Mesenchymal stem cell (in vitro differentiated cells and primary cell): ENCODE measurements at regions not wholly inside any gene's neighbourhood (a gene's known extent, or its start where the extent isn't known, plus 50 kb on each side); places are given as distances from the start of the nearest gene placed in this dataset.
"Not testable (repeated sequence)": the region's sequence is repeated elsewhere in the genome, so short reads cannot be mapped to it uniquely, and the experiment has no call there.

ENCODE experiments used
- DNase-seq: peaks from one replicate; pipeline ENCODE4 v3.0.0-alpha.2; 2013
- H2AFZ ChIP-seq: one replicate; pipeline ENCODE4 v1.6.1; 2013; ENCODE audit warnings: low read depth, mild to moderate bottlenecking, control low read depth, inconsistent platforms, low read length, moderate library complexity
- H2AK5ac ChIP-seq: 2 replicates; pipeline ENCODE4 v1.6.1; 2013; ENCODE audit warnings: low read length, moderate library complexity, mild to moderate bottlenecking, inconsistent platforms; ENCODE audit not compliant: severe bottlenecking
- H2BK120ac ChIP-seq: one replicate; pipeline ENCODE4 v1.6.1; 2013; ENCODE audit warnings: low read depth, mild to moderate bottlenecking, inconsistent platforms, low read length, moderate library complexity
- H2BK12ac ChIP-seq, 2 experiments: one replicate each; pipeline ENCODE4 v1.6.1; 2013; ENCODE audit warnings: inconsistent platforms in 2 of 2, low read length in 2 of 2, mild to moderate bottlenecking in 2 of 2, moderate library complexity in 2 of 2, control low read depth in 1 of 2
- H2BK15ac ChIP-seq: one replicate; pipeline ENCODE4 v1.6.1; 2013; ENCODE audit warnings: mild to moderate bottlenecking, low read depth, inconsistent platforms; ENCODE audit not compliant: poor library complexity, severe bottlenecking
- H2BK5ac ChIP-seq: 2 replicates; pipeline ENCODE4 v1.6.1; 2013; ENCODE audit warnings: low read depth, mild to moderate bottlenecking, low read length, control low read depth, inconsistent platforms; ENCODE audit not compliant: poor library complexity, severe bottlenecking
- H3K14ac ChIP-seq, 2 experiments: one replicate each; pipeline ENCODE4 v1.6.1; 2013; ENCODE audit warnings: inconsistent platforms in 2 of 2, low read length in 2 of 2, control low read depth in 1 of 2, mild to moderate bottlenecking in 1 of 2, moderate library complexity in 1 of 2
- H3K18ac ChIP-seq, 2 experiments: one replicate each; pipeline ENCODE4 v1.6.1; 2013; ENCODE audit warnings: inconsistent platforms in 2 of 2, low read length in 2 of 2, control low read depth in 1 of 2, low read depth in 1 of 2, mild to moderate bottlenecking in 1 of 2
- H3K23ac ChIP-seq, 2 experiments: one replicate each; pipeline ENCODE4 v1.6.1; 2013; ENCODE audit warnings: inconsistent platforms in 2 of 2, low read length in 2 of 2, mild to moderate bottlenecking in 2 of 2, moderate library complexity in 2 of 2, control low read depth in 1 of 2
- H3K27ac ChIP-seq: 2 replicates; pipeline ENCODE4 v1.5.1; 2013; ENCODE audit warnings: mild to moderate bottlenecking, moderate library complexity, low read length, control low read depth, inconsistent platforms; ENCODE audit not compliant: poor library complexity, severe bottlenecking
- H3K27me3 ChIP-seq, 2 experiments: 2 replicates each; pipeline versions ENCODE4 v1.6.1 to v1.7.0; 2013; ENCODE audit warnings: low read length in 2 of 2, mild to moderate bottlenecking in 2 of 2, moderate library complexity in 2 of 2, control low read depth in 1 of 2, inconsistent platforms in 1 of 2; ENCODE audit not compliant: control insufficient read depth in 1 of 2, insufficient read depth in 1 of 2
- H3K36me3 ChIP-seq, 2 experiments: 2 replicates each; pipeline versions ENCODE4 v1.6.1 to v1.7.0; 2013; ENCODE audit warnings: low read length in 2 of 2, control low read depth in 1 of 2, inconsistent platforms in 1 of 2, low read depth in 1 of 2, mild to moderate bottlenecking in 1 of 2; ENCODE audit not compliant: insufficient read depth in 2 of 2, control insufficient read depth in 1 of 2
- H3K4ac ChIP-seq, 2 experiments: one replicate each; pipeline ENCODE4 v1.6.1; 2013; ENCODE audit warnings: inconsistent platforms in 2 of 2, low read length in 2 of 2, mild to moderate bottlenecking in 2 of 2, moderate library complexity in 2 of 2, control low read depth in 1 of 2, low read depth in 1 of 2
- H3K4me1 ChIP-seq: 2 replicates; pipeline ENCODE4 v1.6.1; 2013; ENCODE audit warnings: low read depth, low read length, control low read depth; ENCODE audit not compliant: control insufficient read depth, insufficient read depth
- H3K4me2 ChIP-seq: 2 replicates; pipeline ENCODE4 v1.6.1; 2013; ENCODE audit warnings: low read length, mild to moderate bottlenecking, inconsistent platforms; ENCODE audit not compliant: poor library complexity, severe bottlenecking
- H3K4me3 ChIP-seq, 2 experiments: 2 replicates each; pipeline versions ENCODE4 v1.5.1 to v1.7.0; 2013; ENCODE audit warnings: low read length in 2 of 2, mild to moderate bottlenecking in 2 of 2, control low read depth in 1 of 2, low read depth in 1 of 2; ENCODE audit not compliant: insufficient read depth in 1 of 2
- H3K79me1 ChIP-seq: replicated peaks from 2 replicates; pipeline ENCODE4 v1.6.1; 2013; ENCODE audit warnings: mild to moderate bottlenecking, control low read depth, low read length, inconsistent platforms; ENCODE audit not compliant: poor library complexity, severe bottlenecking
- H3K9ac ChIP-seq: 2 replicates; pipeline ENCODE4 v1.7.0; 2013; ENCODE audit warnings: mild to moderate bottlenecking, low read length, moderate library complexity
- H3K9me3 ChIP-seq: 2 replicates; pipeline ENCODE4 v1.7.0; 2013; ENCODE audit warnings: mild to moderate bottlenecking, low read length; ENCODE audit not compliant: control insufficient read depth
- H4K8ac ChIP-seq: one replicate; pipeline ENCODE4 v1.6.1; 2013; ENCODE audit warnings: inconsistent platforms, mild to moderate bottlenecking, low read length, moderate library complexity
- H4K91ac ChIP-seq: one replicate; pipeline ENCODE4 v1.6.1; 2013; ENCODE audit warnings: mild to moderate bottlenecking, low read length, inconsistent platforms
- WGBS: methylation state at CpG from one replicate; pipeline ENCODE4 v1.1.7; 2013; ENCODE audit warnings: mixed read lengths; 5-methylcytosine and 5-hydroxymethylcytosine counted together

DNA sequence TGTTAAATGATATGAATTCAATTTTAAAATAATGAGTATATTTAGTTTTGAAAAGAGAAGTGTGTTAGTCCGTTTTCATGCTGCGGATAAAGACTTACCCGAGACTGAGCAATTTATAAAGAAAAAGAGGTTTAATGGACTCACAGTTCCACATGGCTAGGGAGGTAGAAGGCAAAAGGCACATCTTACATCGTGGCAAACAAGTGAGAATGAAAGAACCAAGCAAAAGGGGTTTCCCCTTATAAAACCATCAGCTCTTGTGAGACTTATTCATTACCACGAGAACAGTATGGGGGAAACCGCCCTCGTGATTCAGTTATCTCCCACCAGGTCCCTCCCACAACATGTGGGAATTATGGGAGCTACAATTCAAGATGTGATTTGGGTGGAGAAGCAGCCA is 51.8 kb upstream of the OSMR start:
- H3K4me1 ChIP-seq, H2BK12ac ChIP-seq, H2AK5ac ChIP-seq, H3K4ac ChIP-seq, H3K36me3 ChIP-seq, H2AFZ ChIP-seq, DNase-seq, H2BK5ac ChIP-seq, H3K23ac ChIP-seq, H3K9ac ChIP-seq, H3K79me1 ChIP-seq, H3K18ac ChIP-seq, H3K27ac ChIP-seq, H4K8ac ChIP-seq, H2BK15ac ChIP-seq, H2BK120ac ChIP-seq, H3K4me2 ChIP-seq, H3K4me3 ChIP-seq, H3K9me3 ChIP-seq, H3K27me3 ChIP-seq, H4K91ac ChIP-seq, H3K14ac ChIP-seq: not testable (repeated sequence)
- 83% methylated on average over 4 of the region's 7 CpGs for WGBS

DNA sequence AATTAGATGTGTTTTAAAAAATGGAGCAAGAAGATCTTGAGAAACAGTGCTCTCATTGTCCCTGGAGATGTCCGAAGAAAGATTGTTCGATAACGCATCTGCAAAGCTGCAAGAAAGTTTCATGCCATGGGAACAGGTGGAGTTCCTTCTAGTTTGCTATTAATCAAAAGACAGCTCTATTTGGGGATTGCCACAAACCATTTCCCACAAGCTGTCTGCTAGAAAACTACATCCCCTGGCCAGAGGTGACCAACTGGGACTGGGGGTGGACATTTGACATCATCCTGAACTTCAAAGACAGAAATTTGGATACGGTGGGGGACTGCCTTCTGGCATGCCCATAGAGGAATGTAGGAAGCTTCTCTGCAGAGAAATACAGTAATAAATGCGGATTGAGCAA is 50.8 kb upstream of the OSMR start:
- no peak for DNase-seq
- Histone ChIP-seq H3K14ac (no peak overlapping the region), H3K79me1 (no peaks in the 10 kb centered on the region), H3K9ac (no peak overlapping the region), H3K36me3 (no peaks in the 10 kb centered on the region), H2AK5ac (no peak overlapping the region), H4K8ac (no peak overlapping the region), H2BK12ac (no peak overlapping the region), H3K4ac (no peak overlapping the region), H3K23ac (no peak overlapping the region), H3K4me1 (no peaks in the 10 kb centered on the region), H4K91ac (no peak overlapping the region), H3K4me2 (no peak overlapping the region), H2BK15ac (no peak overlapping the region), H2BK120ac (no peak overlapping the region), H3K18ac (no peak overlapping the region), H3K27me3 (peaks cover 0 to 4% of the 10 kb centered on the region in 2 experiments), H2BK5ac (no peak overlapping the region), H3K27ac (no peak overlapping the region), H3K9me3 (no peaks in the 10 kb centered on the region), H3K4me3 (no peak overlapping the region), H2AFZ (no peak overlapping the region)
- 98% methylated on average over 4 of the region's 5 CpGs for WGBS

GRCh38 chr5:38795986-38796741 is 49.6 kb upstream of the OSMR start:
- Histone ChIP-seq H3K4me2 (no peak overlapping the region), H2AFZ (no peak overlapping the region), H3K18ac (peak overlapping the region in 1 of 2 experiments; percentile 68), H3K4me1 (no peaks in the 10 kb centered on the region), H3K79me1 (no peaks in the 10 kb centered on the region), H3K36me3 (no peaks in the 10 kb centered on the region), H4K8ac (no peak overlapping the region), H2BK15ac (no peak overlapping the region), H3K23ac (no peak overlapping the region), H3K27ac (no peak overlapping the region), H2BK12ac (no peak overlapping the region), H3K14ac (no peak overlapping the region), H2AK5ac (no peak overlapping the region), H3K9ac (peak overlapping the region; percentile 65), H2BK5ac (no peak overlapping the region), H3K4ac (no peak overlapping the region), H3K4me3 (no peak overlapping the region), H3K9me3 (no peaks in the 10 kb centered on the region), H3K27me3 (peaks cover 0 to 4% of the 10 kb centered on the region in 2 experiments), H4K91ac (no peak overlapping the region), H2BK120ac (no peak overlapping the region)
- 67% methylated on average over 6 of the region's 6 CpGs for WGBS
- peak; percentile 38 for DNase-seq
